ENCODE measurements at regions not wholly inside any gene's neighbourhood (a gene's known extent, or its start where the extent isn't known, plus 50 kb on each side); places are given as distances from the start of the nearest gene placed in this dataset.
A peak's percentile ranks its signal among the peaks of the same experiment; 100 is the strongest.

- Histone ChIP-seq H3K9ac (ENCODE audit: control insufficient read depth, extremely low read depth, insufficient read depth, low read length) (no peak overlapping the region), H3K27me3 (ENCODE audit: control insufficient read depth, extremely low read depth, insufficient read depth, low read length) (no peaks in the 10 kb centered on the region), H3K36me3 (ENCODE audit: control insufficient read depth in 2 of 2, extremely low read depth in 1 of 2, insufficient read depth in 2 of 2, low read length in 2 of 2) (no peaks in the 10 kb centered on the region), H3K9me3 (ENCODE audit: control insufficient read depth, low read depth, low read length) (no peaks in the 10 kb centered on the region), H3K79me2 (ENCODE audit: control insufficient read depth, insufficient read depth, low read length) (no peaks in the 10 kb centered on the region), H2AFZ (ENCODE audit: control insufficient read depth, low read length) (peak overlapping the region; percentile 57), H4K20me1 (ENCODE audit: control insufficient read depth, extremely low read depth, insufficient read depth, low read length) (no peaks in the 10 kb centered on the region), H3K4me1 (ENCODE audit: control insufficient read depth, extremely low read depth, insufficient read depth, low read length) (peaks cover 11% of the 10 kb centered on the region), H3K27ac (ENCODE audit: control insufficient read depth, insufficient read depth, low read length) (peak overlapping the region; percentile 12), H3K9me1 (ENCODE audit: control insufficient read depth, extremely low read depth, insufficient read depth, low read length) (no peaks in the 10 kb centered on the region), H3K4me2 (ENCODE audit: control insufficient read depth, extremely low read depth, insufficient read depth, low read depth, low read length) (peak overlapping the region; percentile 47), H3K4me3 (ENCODE audit: control insufficient read depth in 2 of 3, extremely low read depth in 1 of 3, insufficient read depth in 2 of 3, low read depth in 1 of 3, low read length in 3 of 3) (no peak overlapping the region)
- no peak for FAIRE-seq
- dilution Hi-C loops (cut with MboI; ENCODE audit: extremely low pct_ligation_motif_present, low sequenced_read_pairs), result no loop called here
- no peak for DNase-seq (ENCODE audit: low read depth, low spot score)
- TF ChIP-seq CTCF (optimal IDR thresholded peaks at IDR 0.05 in 1 of 3, IDR thresholded peaks at IDR 0.05 in 1 of 3, conservative IDR thresholded peaks at IDR 0.05 in 1 of 3; ENCODE audit: extremely low read depth in 1 of 3, insufficient read depth in 2 of 3, low read length in 3 of 3), result no peak
- TF ChIP-seq EZH2 (IDR thresholded peaks at IDR 0.05; ENCODE audit: low read length), result no peak
Observed at GRCh38 chr5:124670722-124671184, 75.7 kb downstream of the ZNF608 start.

- no peaks in the 10 kb centered on the region for H3K79me2 ChIP-seq (ENCODE audit: control insufficient read depth, insufficient read depth, low read length)
- H3K9me1 ChIP-seq (ENCODE audit: control insufficient read depth, extremely low read depth, insufficient read depth, low read length), result no peaks in the 10 kb centered on the region
- H3K27me3 ChIP-seq (ENCODE audit: control insufficient read depth, extremely low read depth, insufficient read depth, low read length), result no peaks in the 10 kb centered on the region
- DNase-seq (ENCODE audit: low read depth, low spot score) (no peak), FAIRE-seq (peak; percentile 91)
- H3K4me1 ChIP-seq (ENCODE audit: control insufficient read depth, extremely low read depth, insufficient read depth, low read length), result peaks cover 11% of the 10 kb centered on the region
- no peaks in the 10 kb centered on the region for H3K36me3 ChIP-seq (ENCODE audit: control insufficient read depth in 2 of 2, extremely low read depth in 1 of 2, insufficient read depth in 2 of 2, low read length in 2 of 2)
- no peaks in the 10 kb centered on the region for H3K9me3 ChIP-seq (ENCODE audit: control insufficient read depth, low read depth, low read length)
- TF ChIP-seq CTCF (optimal IDR thresholded peaks at IDR 0.05 in 1 of 3, IDR thresholded peaks at IDR 0.05 in 1 of 3, conservative IDR thresholded peaks at IDR 0.05 in 1 of 3; ENCODE audit: extremely low read depth in 1 of 3, insufficient read depth in 2 of 3, low read length in 3 of 3) (no peak), EZH2 (IDR thresholded peaks at IDR 0.05; ENCODE audit: low read length) (no peak)
- no peak overlapping the region for H3K4me3 ChIP-seq (ENCODE audit: control insufficient read depth in 2 of 3, extremely low read depth in 1 of 3, insufficient read depth in 2 of 3, low read depth in 1 of 3, low read length in 3 of 3)
- no peaks in the 10 kb centered on the region for H4K20me1 ChIP-seq (ENCODE audit: control insufficient read depth, extremely low read depth, insufficient read depth, low read length)
- peak overlapping the region; percentile 12 for H3K27ac ChIP-seq (ENCODE audit: control insufficient read depth, insufficient read depth, low read length)
- H2AFZ ChIP-seq (ENCODE audit: control insufficient read depth, low read length), result peak overlapping the region; percentile 57
- peak overlapping the region; percentile 47 for H3K4me2 ChIP-seq (ENCODE audit: control insufficient read depth, extremely low read depth, insufficient read depth, low read depth, low read length)
- no peak overlapping the region for H3K9ac ChIP-seq (ENCODE audit: control insufficient read depth, extremely low read depth, insufficient read depth, low read length)
- dilution Hi-C loops (cut with MboI; ENCODE audit: extremely low pct_ligation_motif_present, low sequenced_read_pairs), result no loop called here
Observed at GRCh38 chr5:124669956-124670721, 76.3 kb downstream of the ZNF608 start.

Data from keratinocyte (primary cell).